Astrocyte (in vitro differentiated cells and primary cell): ENCODE measurements at regions not wholly inside any gene's neighbourhood (a gene's known extent, or its start where the extent isn't known, plus 50 kb on each side); places are given as distances from the start of the nearest gene placed in this dataset.

Source experiments
- DNase-seq: peaks from one replicate; pipeline ENCODE4 v3.0.0-alpha.2; 2010; ENCODE audit warnings: low read depth
- FAIRE-seq: peaks from 2 replicates; lab custom pipeline; 2011; peaks lifted over from hg19 to GRCh38; lab: Jason Lieb, UNC
- H2AFZ ChIP-seq: 2 replicates; pipeline ENCODE4 v1.6.0; 2012; ENCODE audit warnings: low read depth, low read length, inconsistent platforms
- H3K27ac ChIP-seq: 2 replicates; pipeline ENCODE4 v1.5.1; 2011; ENCODE audit warnings: low read depth, low read length, inconsistent platforms
- H3K27me3 ChIP-seq: 2 replicates; pipeline ENCODE4 v1.6.0; 2011; ENCODE audit warnings: low read length, inconsistent platforms; ENCODE audit not compliant: insufficient read depth
- H3K36me3 ChIP-seq: 2 replicates; pipeline ENCODE4 v1.5.1; 2011; ENCODE audit warnings: low read length, inconsistent platforms; ENCODE audit not compliant: insufficient read depth
- H3K4me1 ChIP-seq: 2 replicates; pipeline ENCODE4 v1.5.1; 2011; ENCODE audit warnings: low read length, inconsistent platforms; ENCODE audit not compliant: insufficient read depth
- H3K4me2 ChIP-seq: 2 replicates; pipeline ENCODE4 v1.6.0; 2012; ENCODE audit warnings: low read length, inconsistent platforms
- H3K4me3 ChIP-seq: 2 replicates; pipeline ENCODE4 v1.5.1; 2011; ENCODE audit warnings: low read depth, mild to moderate bottlenecking, low read length, inconsistent platforms; ENCODE audit not compliant: insufficient read depth
- H3K79me2 ChIP-seq: 2 replicates; pipeline ENCODE4 v1.6.0; 2012; ENCODE audit warnings: mild to moderate bottlenecking, low read length, inconsistent platforms; ENCODE audit not compliant: insufficient read depth
- H3K9ac ChIP-seq: 2 replicates; pipeline ENCODE4 v1.6.0; 2012; ENCODE audit warnings: mild to moderate bottlenecking, low read length, inconsistent platforms
- H3K9me3 ChIP-seq: 2 replicates; pipeline ENCODE4 v1.5.1; 2012; ENCODE audit warnings: low read depth, mild to moderate bottlenecking, low read length, inconsistent platforms; ENCODE audit not compliant: insufficient read depth
- H4K20me1 ChIP-seq: 2 replicates; pipeline ENCODE4 v1.6.0; 2012; ENCODE audit warnings: low read length, inconsistent platforms; ENCODE audit not compliant: insufficient read depth
- H3K27ac Mint-ChIP-seq: one replicate; pipeline ENCODE4 v1.8.0; 2021; ENCODE audit warnings: mild to moderate bottlenecking, mixed read lengths; ENCODE audit not compliant: unreplicated experiment
- H3K27me3 Mint-ChIP-seq: one replicate; pipeline ENCODE4 v1.8.0; 2021; ENCODE audit warnings: low read depth, mixed read lengths; ENCODE audit not compliant: unreplicated experiment
- H3K36me3 Mint-ChIP-seq: one replicate; pipeline ENCODE4 v1.8.0; 2021; ENCODE audit warnings: low read depth, mixed read lengths; ENCODE audit not compliant: unreplicated experiment
- H3K4me1 Mint-ChIP-seq: one replicate; pipeline ENCODE4 v1.8.0; 2021; ENCODE audit warnings: low read depth, mixed read lengths; ENCODE audit not compliant: unreplicated experiment
- H3K4me3 Mint-ChIP-seq: one replicate; pipeline ENCODE4 v1.8.0; 2021; ENCODE audit warnings: mild to moderate bottlenecking, moderate library complexity, mixed read lengths; ENCODE audit not compliant: unreplicated experiment
- H3K9me3 Mint-ChIP-seq: one replicate; pipeline ENCODE4 v1.8.0; 2021; ENCODE audit warnings: mild to moderate bottlenecking, mixed read lengths; ENCODE audit not compliant: unreplicated experiment
- EZH2 ChIP-seq: IDR thresholded peaks from 2 replicates; pipeline ENCODE4 v1.6.1; 2012; ENCODE audit warnings: mild to moderate bottlenecking, low read length, inconsistent platforms; ENCODE audit not compliant: insufficient read depth
- TF ChIP-seq, protein P1 (sequence below): IDR thresholded peaks from 2 replicates; pipeline ENCODE4 v1.5.1; 2011; ENCODE audit warnings: low read depth, mild to moderate bottlenecking, inconsistent platforms, low read length, moderate library complexity; ENCODE audit not compliant: insufficient read depth

DNA sequence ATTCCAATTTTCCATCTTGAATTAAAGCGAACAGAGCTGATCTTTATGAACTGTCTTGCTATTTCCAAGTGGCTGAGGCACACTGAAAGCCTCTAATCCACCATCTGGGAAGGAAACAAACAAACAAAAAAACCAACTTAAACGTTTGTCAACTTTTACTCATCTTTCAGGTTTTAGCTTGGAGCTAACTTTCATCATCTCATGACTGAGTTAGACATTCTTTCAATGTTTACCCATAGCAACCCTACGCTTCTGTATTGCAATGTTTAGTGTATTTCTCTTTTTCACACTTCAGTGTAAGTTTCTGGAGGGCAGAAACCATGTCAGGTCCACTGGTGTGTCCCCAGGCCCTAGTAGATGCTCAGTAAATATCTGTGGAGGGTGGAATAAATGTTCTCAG is 343.8 kb downstream of the GBA3 start:
- no peaks in the 10 kb centered on the region for H3K36me3 ChIP-seq
- no peak overlapping the region for H3K9ac ChIP-seq
- Mint-ChIP-seq H3K36me3 (no peaks in the 10 kb centered on the region), H3K4me3 (no peak overlapping the region), H3K27me3 (no peaks in the 10 kb centered on the region), H3K4me1 (peaks cover 15% of the 10 kb centered on the region), H3K9me3 (peaks cover 3% of the 10 kb centered on the region), H3K27ac (peak overlapping the region; percentile 63)
- H3K9me3 ChIP-seq, result peaks cover 2% of the 10 kb centered on the region
- no peaks in the 10 kb centered on the region for H3K27me3 ChIP-seq
- no peaks in the 10 kb centered on the region for H4K20me1 ChIP-seq
- no peaks in the 10 kb centered on the region for H3K79me2 ChIP-seq
- H3K27ac ChIP-seq, result no peak overlapping the region
- no peak overlapping the region for H3K4me2 ChIP-seq
- peaks cover 2% of the 10 kb centered on the region for H3K4me1 ChIP-seq
- FAIRE-seq (no peak), DNase-seq (no peak)
- no peak overlapping the region for H3K4me3 ChIP-seq
- H2AFZ ChIP-seq, result no peak overlapping the region
- TF ChIP-seq, protein P1, sequence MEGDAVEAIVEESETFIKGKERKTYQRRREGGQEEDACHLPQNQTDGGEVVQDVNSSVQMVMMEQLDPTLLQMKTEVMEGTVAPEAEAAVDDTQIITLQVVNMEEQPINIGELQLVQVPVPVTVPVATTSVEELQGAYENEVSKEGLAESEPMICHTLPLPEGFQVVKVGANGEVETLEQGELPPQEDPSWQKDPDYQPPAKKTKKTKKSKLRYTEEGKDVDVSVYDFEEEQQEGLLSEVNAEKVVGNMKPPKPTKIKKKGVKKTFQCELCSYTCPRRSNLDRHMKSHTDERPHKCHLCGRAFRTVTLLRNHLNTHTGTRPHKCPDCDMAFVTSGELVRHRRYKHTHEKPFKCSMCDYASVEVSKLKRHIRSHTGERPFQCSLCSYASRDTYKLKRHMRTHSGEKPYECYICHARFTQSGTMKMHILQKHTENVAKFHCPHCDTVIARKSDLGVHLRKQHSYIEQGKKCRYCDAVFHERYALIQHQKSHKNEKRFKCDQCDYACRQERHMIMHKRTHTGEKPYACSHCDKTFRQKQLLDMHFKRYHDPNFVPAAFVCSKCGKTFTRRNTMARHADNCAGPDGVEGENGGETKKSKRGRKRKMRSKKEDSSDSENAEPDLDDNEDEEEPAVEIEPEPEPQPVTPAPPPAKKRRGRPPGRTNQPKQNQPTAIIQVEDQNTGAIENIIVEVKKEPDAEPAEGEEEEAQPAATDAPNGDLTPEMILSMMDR, result no peak
- TF ChIP-seq EZH2, result no peak

DNA sequence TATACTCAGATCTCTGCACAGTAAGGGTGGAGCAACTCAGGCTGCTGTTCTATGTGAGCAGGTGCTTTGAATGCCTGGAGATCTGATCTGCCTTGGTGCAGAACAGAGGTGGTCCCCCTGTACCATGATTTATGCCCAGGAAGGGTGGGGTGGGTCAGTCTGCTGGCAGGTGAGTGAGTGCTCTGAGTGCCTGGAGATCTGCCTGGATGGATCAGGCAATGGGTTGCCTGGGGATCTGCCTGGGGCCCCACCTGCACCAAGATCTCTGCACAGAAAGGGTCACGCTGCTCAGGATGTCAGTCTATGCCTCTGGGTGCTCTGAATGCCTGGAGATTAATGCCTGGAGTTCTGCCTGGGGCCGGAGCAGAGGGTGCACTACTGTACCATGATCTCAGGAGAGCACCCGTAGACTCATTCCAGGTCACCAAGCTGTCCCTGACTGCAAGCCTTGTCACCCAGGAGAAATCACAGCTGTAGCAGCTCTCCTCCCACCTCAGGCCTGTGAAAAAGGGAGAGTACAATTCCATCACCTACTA is 342.9 kb downstream of the GBA3 start:
- H4K20me1 ChIP-seq, result no peaks in the 10 kb centered on the region
- H3K27ac ChIP-seq, result no peak overlapping the region
- H3K36me3 ChIP-seq, result no peaks in the 10 kb centered on the region
- no peak for TF ChIP-seq EZH2
- TF ChIP-seq, protein P1, result no peak
- no peaks in the 10 kb centered on the region for H3K27me3 ChIP-seq
- H3K4me1 ChIP-seq, result peaks cover 2% of the 10 kb centered on the region
- Mint-ChIP-seq H3K4me3 (no peak overlapping the region), H3K27ac (peak overlapping the region; percentile 29), H3K36me3 (no peaks in the 10 kb centered on the region), H3K27me3 (no peaks in the 10 kb centered on the region), H3K9me3 (peaks cover 3% of the 10 kb centered on the region), H3K4me1 (peaks cover 12% of the 10 kb centered on the region)
- no peak overlapping the region for H3K4me3 ChIP-seq
- H3K9ac ChIP-seq, result no peak overlapping the region
- no peak overlapping the region for H3K4me2 ChIP-seq
- FAIRE-seq, result no peak
- no peak overlapping the region for H2AFZ ChIP-seq
- H3K9me3 ChIP-seq, result peaks cover 2% of the 10 kb centered on the region
- no peak for DNase-seq
- H3K79me2 ChIP-seq, result no peaks in the 10 kb centered on the region

DNA sequence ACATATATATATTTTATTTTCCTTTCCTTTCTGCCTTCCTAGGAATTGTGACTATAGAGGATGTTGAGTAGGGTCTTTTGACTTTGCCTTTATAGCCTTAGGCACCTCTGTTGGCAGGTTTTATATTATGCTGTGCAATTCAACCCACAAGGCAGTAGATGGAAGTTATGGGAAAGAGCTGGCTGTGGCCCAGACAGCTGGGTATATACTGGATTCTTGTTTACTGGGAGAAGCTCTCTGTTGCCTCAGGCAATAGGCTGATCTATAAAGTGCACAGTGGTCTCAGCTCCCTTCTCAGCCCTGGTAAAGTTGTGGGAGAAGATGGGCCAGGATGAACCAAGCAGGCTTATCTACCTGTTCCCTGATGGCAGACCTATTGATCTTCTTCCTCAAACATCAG is 342.0 kb downstream of the GBA3 start:
- Mint-ChIP-seq H3K27ac (peak overlapping the region; percentile 93), H3K4me1 (peaks cover 6% of the 10 kb centered on the region), H3K4me3 (no peak overlapping the region), H3K36me3 (no peaks in the 10 kb centered on the region), H3K9me3 (peaks cover 3% of the 10 kb centered on the region), H3K27me3 (no peaks in the 10 kb centered on the region)
- DNase-seq (no peak), FAIRE-seq (no peak)
- H3K9ac ChIP-seq, result no peak overlapping the region
- peaks cover 2% of the 10 kb centered on the region for H3K9me3 ChIP-seq
- H3K27me3 ChIP-seq, result no peaks in the 10 kb centered on the region
- H3K27ac ChIP-seq, result no peak overlapping the region
- H3K4me3 ChIP-seq, result no peak overlapping the region
- H3K79me2 ChIP-seq, result no peaks in the 10 kb centered on the region
- no peak overlapping the region for H3K4me2 ChIP-seq
- TF ChIP-seq, protein P1, result no peak
- no peak for TF ChIP-seq EZH2
- H4K20me1 ChIP-seq, result no peaks in the 10 kb centered on the region
- no peaks in the 10 kb centered on the region for H3K36me3 ChIP-seq
- H2AFZ ChIP-seq, result no peak overlapping the region
- peaks cover 2% of the 10 kb centered on the region for H3K4me1 ChIP-seq
